GM12874 (cell line): ENCODE measurements at regions not wholly inside any gene's neighbourhood (a gene's known extent, or its start where the extent isn't known, plus 50 kb on each side); places are given as distances from the start of the nearest gene placed in this dataset.

Experiments
- TF ChIP-seq, protein P1 (sequence below): IDR thresholded peaks from 2 replicates; pipeline ENCODE4 v1.5.1; 2011; ENCODE audit warnings: low read depth, mild to moderate bottlenecking, control low read depth, low read length, moderate library complexity; ENCODE audit not compliant: insufficient read depth

DNA sequence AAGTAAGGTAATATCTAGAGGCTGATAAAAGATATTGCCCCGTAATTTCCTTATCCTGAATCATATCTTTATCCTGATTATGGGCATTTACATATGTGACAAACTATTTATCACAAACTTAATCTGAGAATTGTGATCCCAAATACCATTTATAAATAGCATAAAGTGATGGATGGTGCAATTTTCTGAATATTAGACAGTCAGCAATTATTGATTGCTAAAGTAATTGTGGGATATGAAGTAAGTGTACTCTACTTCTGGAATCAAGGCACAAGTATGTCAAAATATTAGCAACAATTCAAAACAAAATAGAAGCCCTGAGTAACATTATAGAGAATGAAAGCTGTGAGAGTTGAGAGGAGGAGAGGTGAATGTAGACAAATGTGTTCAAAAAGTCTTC lies 361.9 kb upstream of the CDH6 start:
- TF ChIP-seq, protein P1, sequence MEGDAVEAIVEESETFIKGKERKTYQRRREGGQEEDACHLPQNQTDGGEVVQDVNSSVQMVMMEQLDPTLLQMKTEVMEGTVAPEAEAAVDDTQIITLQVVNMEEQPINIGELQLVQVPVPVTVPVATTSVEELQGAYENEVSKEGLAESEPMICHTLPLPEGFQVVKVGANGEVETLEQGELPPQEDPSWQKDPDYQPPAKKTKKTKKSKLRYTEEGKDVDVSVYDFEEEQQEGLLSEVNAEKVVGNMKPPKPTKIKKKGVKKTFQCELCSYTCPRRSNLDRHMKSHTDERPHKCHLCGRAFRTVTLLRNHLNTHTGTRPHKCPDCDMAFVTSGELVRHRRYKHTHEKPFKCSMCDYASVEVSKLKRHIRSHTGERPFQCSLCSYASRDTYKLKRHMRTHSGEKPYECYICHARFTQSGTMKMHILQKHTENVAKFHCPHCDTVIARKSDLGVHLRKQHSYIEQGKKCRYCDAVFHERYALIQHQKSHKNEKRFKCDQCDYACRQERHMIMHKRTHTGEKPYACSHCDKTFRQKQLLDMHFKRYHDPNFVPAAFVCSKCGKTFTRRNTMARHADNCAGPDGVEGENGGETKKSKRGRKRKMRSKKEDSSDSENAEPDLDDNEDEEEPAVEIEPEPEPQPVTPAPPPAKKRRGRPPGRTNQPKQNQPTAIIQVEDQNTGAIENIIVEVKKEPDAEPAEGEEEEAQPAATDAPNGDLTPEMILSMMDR, result no peak

- TF ChIP-seq, protein P1, result no peak
Measured at GRCh38 chr5:30831123-30831522, 362.4 kb upstream of the CDH6 start.

GRCh38 chr5:30811298-30811697 lies 382.2 kb upstream of the CDH6 start:
- TF ChIP-seq, protein P1, result no peak

- TF ChIP-seq, protein P1, result no peak
Measured at GRCh38 chr5:30809933-30810332, 383.6 kb upstream of the CDH6 start.

DNA sequence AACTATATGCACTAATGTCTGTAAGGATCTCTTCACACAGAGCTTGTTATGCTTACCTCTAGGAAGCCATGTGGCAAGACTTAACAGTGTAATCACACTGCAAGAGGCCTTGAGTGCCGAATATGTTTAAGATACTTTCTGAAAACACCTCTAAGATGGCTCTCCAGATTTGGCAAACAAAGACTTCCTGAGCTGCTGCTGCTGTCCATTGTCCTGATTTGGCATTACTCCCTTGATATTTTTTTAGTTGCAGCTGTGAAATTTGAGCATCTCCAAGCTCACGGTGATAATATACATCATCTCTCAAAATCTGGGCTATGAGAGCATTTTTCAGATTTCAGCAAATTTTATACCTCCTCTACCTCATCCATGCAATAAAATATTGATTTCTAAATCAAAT lies 384.5 kb upstream of the CDH6 start:
- TF ChIP-seq, protein P1, result no peak

- TF ChIP-seq, protein P1, result no peak
Measured at GRCh38 chr5:30804739-30805505, 388.6 kb upstream of the CDH6 start.

DNA sequence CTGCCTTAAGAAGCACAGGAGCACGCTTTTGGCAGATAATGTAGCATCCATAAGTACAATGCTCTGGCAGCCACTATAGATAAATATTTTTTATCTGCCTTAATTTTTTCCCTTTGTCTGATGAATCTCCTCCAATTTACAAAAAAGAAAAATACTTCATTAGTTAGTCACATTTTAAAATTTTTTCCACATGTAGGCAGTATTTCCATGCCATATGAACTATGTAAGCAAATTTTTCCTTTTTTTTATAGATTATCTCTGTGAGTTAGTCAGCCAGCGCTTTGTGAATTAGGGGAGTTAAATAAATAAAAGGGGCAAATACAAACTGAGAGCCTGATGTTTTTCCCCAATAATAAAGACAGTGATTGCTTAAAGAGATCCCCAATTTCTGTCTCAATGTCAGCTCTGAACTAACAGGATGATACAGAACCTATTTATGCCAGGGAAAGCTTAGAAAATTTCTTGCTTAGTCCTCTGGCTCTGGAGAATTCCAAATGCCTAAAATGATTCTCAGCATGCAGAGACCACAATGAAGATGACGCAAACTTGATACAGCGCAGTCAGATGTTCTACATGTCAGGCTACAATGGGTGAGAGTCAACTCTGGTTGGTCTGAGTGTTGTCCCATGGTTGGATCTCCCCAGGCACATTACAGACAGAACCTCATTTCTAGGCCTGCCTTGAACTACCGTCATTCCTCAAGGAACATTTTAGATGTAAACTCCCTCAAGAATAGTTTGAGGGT lies 390.4 kb upstream of the CDH6 start:
- TF ChIP-seq, protein P1, result no peak
